WTC11 (cell line): ENCODE measurements at regions not wholly inside any gene's neighbourhood (a gene's known extent, or its start where the extent isn't known, plus 50 kb on each side); places are given as distances from the start of the nearest gene placed in this dataset.

Experiments used
- ATAC-seq: fragments of 200-7000 bp; cut with Tn5 transposase; 2 replicates; pipeline ENCODE4 v1.10.0; 2021; ENCODE audit warnings: mild to moderate bottlenecking, moderate library complexity
- CTCF ChIA-PET: fragments of 300-600 bp; sonication (Branson Sonifier 250); formaldehyde crosslinking; loops from one replicate; lab custom pipeline; 2021; ENCODE audit warnings: antibody characterized with exemption; lab: Charles Lee
- POLR2A ChIA-PET: fragments of 350-600 bp; sonication (Branson Sonifier 250); formaldehyde crosslinking; loops from one replicate; lab custom pipeline; 2021; ENCODE audit warnings: antibody characterized with exemption; lab: Charles Lee
- DNase-seq: peaks from one replicate; pipeline ENCODE4 v3.0.0; 2021; ENCODE audit warnings: low spot score
- H3K27ac Mint-ChIP-seq: 2 replicates; pipeline ENCODE4 v1.8.0; 2021; ENCODE audit warnings: mixed read lengths
- H3K27me3 Mint-ChIP-seq: 2 replicates; pipeline ENCODE4 v1.8.0; 2021; ENCODE audit warnings: low read depth, mild to moderate bottlenecking, moderate library complexity, mixed read lengths
- H3K36me3 Mint-ChIP-seq: 2 replicates; pipeline ENCODE4 v1.8.0; 2021; ENCODE audit warnings: mixed read lengths
- H3K4me1 Mint-ChIP-seq: 2 replicates; pipeline ENCODE4 v1.8.0; 2022; ENCODE audit warnings: mixed read lengths
- H3K4me3 Mint-ChIP-seq: 2 replicates; pipeline ENCODE4 v1.8.0; 2021; ENCODE audit warnings: mild to moderate bottlenecking, moderate library complexity, mixed read lengths
- H3K9me3 Mint-ChIP-seq: 2 replicates; pipeline ENCODE4 v1.8.0; 2021; ENCODE audit warnings: mixed read lengths
- AR ChIP-seq: fragments of 250-450 bp; sonication (Bioruptor Pico); IDR thresholded peaks from 2 replicates; pipeline ENCODE4 v1.9.0; 2021; ENCODE audit warnings: mild to moderate bottlenecking
- ARID4B ChIP-seq: sonication (generic); formaldehyde crosslinking; IDR thresholded peaks from 2 replicates; pipeline ENCODE4 v1.8.0; 2023; ENCODE audit warnings: missing genetic modification reagents, mild to moderate bottlenecking, borderline replicate concordance
- ATF3 ChIP-seq: sonication (generic); formaldehyde crosslinking; conservative IDR thresholded peaks from 2 replicates; pipeline ENCODE4 v1.8.1; 2022; ENCODE audit warnings: mild to moderate bottlenecking, missing genetic modification reagents
- CBFB ChIP-seq: sonication (generic); formaldehyde crosslinking; IDR thresholded peaks from 2 replicates; pipeline ENCODE4 v1.8.1; 2022; ENCODE audit warnings: mild to moderate bottlenecking, low read depth, missing genetic modification reagents
- E2F4 ChIP-seq: sonication (generic); formaldehyde crosslinking; IDR thresholded peaks from 2 replicates; pipeline ENCODE4 v1.8.1; 2022; ENCODE audit warnings: low read depth, mild to moderate bottlenecking, moderate library complexity, missing genetic modification reagents, borderline replicate concordance
- FOXP1 ChIP-seq: sonication (generic); formaldehyde crosslinking; IDR thresholded peaks from 2 replicates; pipeline ENCODE4 v1.8.0; 2022; ENCODE audit warnings: missing genetic modification reagents, mild to moderate bottlenecking, moderate library complexity, borderline replicate concordance
- GTF2I ChIP-seq: fragments of 250-450 bp; sonication (Bioruptor Pico); conservative IDR thresholded peaks from 2 replicates; pipeline ENCODE4 v1.4.0; 2021; ENCODE audit warnings: mild to moderate bottlenecking
- JUN ChIP-seq: sonication (generic); formaldehyde crosslinking; IDR thresholded peaks from 2 replicates; pipeline ENCODE4 v1.8.0; 2023; ENCODE audit warnings: mild to moderate bottlenecking, missing genetic modification reagents
- SP1 ChIP-seq: sonication (generic); formaldehyde crosslinking; conservative IDR thresholded peaks from 2 replicates; pipeline ENCODE4 v1.8.1; 2022; ENCODE audit warnings: missing genetic modification reagents
- TEAD4 ChIP-seq: sonication (generic); formaldehyde crosslinking; IDR thresholded peaks from 2 replicates; pipeline ENCODE4 v1.8.0; 2022; ENCODE audit warnings: mild to moderate bottlenecking, missing genetic modification reagents
- ZNF121 ChIP-seq: sonication (generic); formaldehyde crosslinking; IDR thresholded peaks from 2 replicates; pipeline ENCODE4 v1.8.0; 2023; ENCODE audit warnings: missing genetic modification reagents
- ZNF263 ChIP-seq: sonication (generic); formaldehyde crosslinking; IDR thresholded peaks from 2 replicates; pipeline ENCODE4 v1.8.1; 2022; ENCODE audit warnings: low read depth, mild to moderate bottlenecking, moderate library complexity, missing genetic modification reagents
- ZNF317 ChIP-seq: sonication (generic); formaldehyde crosslinking; IDR thresholded peaks from 2 replicates; pipeline ENCODE4 v1.8.1; 2023; ENCODE audit warnings: low read depth, mild to moderate bottlenecking, moderate library complexity, missing genetic modification reagents, borderline replicate concordance
- ZNF416 ChIP-seq: fragments of 250-450 bp; sonication (Bioruptor Pico); IDR thresholded peaks from 2 replicates; pipeline ENCODE4 v1.9.0; 2021; ENCODE audit warnings: mild to moderate bottlenecking, inconsistent platforms
- ZNF671 ChIP-seq: fragments of 250-450 bp; sonication (Bioruptor Pico); IDR thresholded peaks from 2 replicates; pipeline ENCODE4 v1.8.0; 2021; ENCODE audit warnings: mild to moderate bottlenecking
- TF ChIP-seq, protein P1 (sequence below): fragments of 250-450 bp; sonication (Bioruptor Pico); IDR thresholded peaks from 2 replicates; pipeline ENCODE4 v1.9.0; 2021; ENCODE audit warnings: mild to moderate bottlenecking
- TF ChIP-seq, protein P2 (sequence below): sonication (generic); formaldehyde crosslinking; IDR thresholded peaks from 2 replicates; pipeline ENCODE4 v1.8.0; 2022; ENCODE audit warnings: missing genetic modification reagents
- TF ChIP-seq, protein P3 (sequence below): sonication (generic); formaldehyde crosslinking; IDR thresholded peaks from 2 replicates; pipeline ENCODE4 v1.8.1; 2023; ENCODE audit warnings: mild to moderate bottlenecking, missing genetic modification reagents
- TF ChIP-seq, protein P4 (sequence below): sonication (generic); formaldehyde crosslinking; IDR thresholded peaks from 2 replicates; pipeline ENCODE4 v1.8.0; 2022; ENCODE audit warnings: mild to moderate bottlenecking, missing genetic modification reagents

DNA sequence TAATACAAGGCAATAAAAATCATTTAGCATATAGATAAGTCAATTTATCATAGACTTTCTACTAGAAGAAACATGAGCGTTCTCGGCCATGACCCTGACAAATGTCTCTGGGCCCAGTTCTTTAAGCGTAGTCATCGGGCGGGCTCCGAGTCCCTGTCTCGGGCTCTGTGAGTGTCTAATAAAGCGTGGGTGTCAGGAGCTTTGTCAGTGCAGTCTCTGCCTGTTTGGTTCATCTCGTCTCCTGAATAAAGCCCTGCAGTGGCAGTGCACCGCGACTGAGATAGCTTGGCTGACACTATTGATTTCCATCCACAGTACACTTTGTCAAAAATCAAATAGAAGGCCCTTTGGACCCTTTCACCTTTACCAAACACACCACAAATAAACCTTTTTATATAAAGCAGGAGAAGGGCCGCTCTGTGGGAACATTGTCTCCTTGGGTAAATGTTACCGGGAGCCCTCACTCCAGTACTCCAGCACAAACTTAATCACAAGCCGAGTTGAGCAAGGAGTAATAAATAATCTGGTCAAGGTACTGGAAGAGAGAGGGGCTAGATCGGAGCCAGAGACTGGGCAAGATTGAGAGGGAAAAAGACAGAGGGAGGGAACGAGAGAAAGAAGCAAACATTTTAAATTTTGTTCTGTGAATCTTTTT, 368.2 kb upstream of the TSHZ3 start:
- peaks cover 1% of the 10 kb centered on the region; the same call in 1 of the 2 replicates for H3K9me3 Mint-ChIP-seq
- POLR2A ChIA-PET, result no interaction called here
- H3K36me3 Mint-ChIP-seq, result no peaks in the 10 kb centered on the region
- no peaks in the 10 kb centered on the region for H3K27me3 Mint-ChIP-seq
- CTCF ChIA-PET, result no interaction called here
- H3K4me1 Mint-ChIP-seq, result peaks cover 26% of the 10 kb centered on the region
- no peak overlapping the region for H3K4me3 Mint-ChIP-seq
- TF ChIP-seq ATF3 (CRISPR knock-in tag), result no peak
- no peak for TF ChIP-seq E2F4 (CRISPR knock-in tag)
- TF ChIP-seq, protein P1, sequence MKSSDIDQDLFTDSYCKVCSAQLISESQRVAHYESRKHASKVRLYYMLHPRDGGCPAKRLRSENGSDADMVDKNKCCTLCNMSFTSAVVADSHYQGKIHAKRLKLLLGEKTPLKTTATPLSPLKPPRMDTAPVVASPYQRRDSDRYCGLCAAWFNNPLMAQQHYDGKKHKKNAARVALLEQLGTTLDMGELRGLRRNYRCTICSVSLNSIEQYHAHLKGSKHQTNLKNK, result no peak
- TF ChIP-seq ARID4B, result no peak
- DNase-seq (no peak), ATAC-seq (no peak)
- H3K27ac Mint-ChIP-seq, result no peak overlapping the region

- CTCF ChIA-PET, result no interaction called here
- TF ChIP-seq SP1 (CRISPR knock-in tag) (no peak), JUN (no peak), ZNF121 (CRISPR knock-in tag) (no peak), ZNF416 (CRISPR knock-in tag) (no peak), ZNF671 (CRISPR knock-in tag) (no peak), FOXP1 (CRISPR knock-in tag) (no peak), ZNF317 (no peak), ZNF263 (no peak), GTF2I (CRISPR knock-in tag) (no peak), AR (CRISPR knock-in tag) (no peak), TEAD4 (CRISPR knock-in tag) (no peak), CBFB (CRISPR knock-in tag) (no peak)
- TF ChIP-seq, protein P2, sequence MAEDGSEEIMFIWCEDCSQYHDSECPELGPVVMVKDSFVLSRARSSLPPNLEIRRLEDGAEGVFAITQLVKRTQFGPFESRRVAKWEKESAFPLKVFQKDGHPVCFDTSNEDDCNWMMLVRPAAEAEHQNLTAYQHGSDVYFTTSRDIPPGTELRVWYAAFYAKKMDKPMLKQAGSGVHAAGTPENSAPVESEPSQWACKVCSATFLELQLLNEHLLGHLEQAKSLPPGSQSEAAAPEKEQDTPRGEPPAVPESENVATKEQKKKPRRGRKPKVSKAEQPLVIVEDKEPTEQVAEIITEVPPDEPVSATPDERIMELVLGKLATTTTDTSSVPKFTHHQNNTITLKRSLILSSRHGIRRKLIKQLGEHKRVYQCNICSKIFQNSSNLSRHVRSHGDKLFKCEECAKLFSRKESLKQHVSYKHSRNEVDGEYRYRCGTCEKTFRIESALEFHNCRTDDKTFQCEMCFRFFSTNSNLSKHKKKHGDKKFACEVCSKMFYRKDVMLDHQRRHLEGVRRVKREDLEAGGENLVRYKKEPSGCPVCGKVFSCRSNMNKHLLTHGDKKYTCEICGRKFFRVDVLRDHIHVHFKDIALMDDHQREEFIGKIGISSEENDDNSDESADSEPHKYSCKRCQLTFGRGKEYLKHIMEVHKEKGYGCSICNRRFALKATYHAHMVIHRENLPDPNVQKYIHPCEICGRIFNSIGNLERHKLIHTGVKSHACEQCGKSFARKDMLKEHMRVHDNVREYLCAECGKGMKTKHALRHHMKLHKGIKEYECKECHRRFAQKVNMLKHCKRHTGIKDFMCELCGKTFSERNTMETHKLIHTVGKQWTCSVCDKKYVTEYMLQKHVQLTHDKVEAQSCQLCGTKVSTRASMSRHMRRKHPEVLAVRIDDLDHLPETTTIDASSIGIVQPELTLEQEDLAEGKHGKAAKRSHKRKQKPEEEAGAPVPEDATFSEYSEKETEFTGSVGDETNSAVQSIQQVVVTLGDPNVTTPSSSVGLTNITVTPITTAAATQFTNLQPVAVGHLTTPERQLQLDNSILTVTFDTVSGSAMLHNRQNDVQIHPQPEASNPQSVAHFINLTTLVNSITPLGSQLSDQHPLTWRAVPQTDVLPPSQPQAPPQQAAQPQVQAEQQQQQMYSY, result no peak
- TF ChIP-seq, protein P3, sequence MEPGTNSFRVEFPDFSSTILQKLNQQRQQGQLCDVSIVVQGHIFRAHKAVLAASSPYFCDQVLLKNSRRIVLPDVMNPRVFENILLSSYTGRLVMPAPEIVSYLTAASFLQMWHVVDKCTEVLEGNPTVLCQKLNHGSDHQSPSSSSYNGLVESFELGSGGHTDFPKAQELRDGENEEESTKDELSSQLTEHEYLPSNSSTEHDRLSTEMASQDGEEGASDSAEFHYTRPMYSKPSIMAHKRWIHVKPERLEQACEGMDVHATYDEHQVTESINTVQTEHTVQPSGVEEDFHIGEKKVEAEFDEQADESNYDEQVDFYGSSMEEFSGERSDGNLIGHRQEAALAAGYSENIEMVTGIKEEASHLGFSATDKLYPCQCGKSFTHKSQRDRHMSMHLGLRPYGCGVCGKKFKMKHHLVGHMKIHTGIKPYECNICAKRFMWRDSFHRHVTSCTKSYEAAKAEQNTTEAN, result no peak
- TF ChIP-seq, protein P4, sequence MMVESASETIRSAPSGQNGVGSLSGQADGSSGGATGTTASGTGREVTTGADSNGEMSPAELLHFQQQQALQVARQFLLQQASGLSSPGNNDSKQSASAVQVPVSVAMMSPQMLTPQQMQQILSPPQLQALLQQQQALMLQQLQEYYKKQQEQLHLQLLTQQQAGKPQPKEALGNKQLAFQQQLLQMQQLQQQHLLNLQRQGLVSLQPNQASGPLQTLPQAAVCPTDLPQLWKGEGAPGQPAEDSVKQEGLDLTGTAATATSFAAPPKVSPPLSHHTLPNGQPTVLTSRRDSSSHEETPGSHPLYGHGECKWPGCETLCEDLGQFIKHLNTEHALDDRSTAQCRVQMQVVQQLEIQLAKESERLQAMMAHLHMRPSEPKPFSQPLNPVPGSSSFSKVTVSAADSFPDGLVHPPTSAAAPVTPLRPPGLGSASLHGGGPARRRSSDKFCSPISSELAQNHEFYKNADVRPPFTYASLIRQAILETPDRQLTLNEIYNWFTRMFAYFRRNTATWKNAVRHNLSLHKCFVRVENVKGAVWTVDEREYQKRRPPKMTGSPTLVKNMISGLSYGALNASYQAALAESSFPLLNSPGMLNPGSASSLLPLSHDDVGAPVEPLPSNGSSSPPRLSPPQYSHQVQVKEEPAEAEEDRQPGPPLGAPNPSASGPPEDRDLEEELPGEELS, result no peak
Measured at GRCh38 chr19:31718032-31718431, 368.8 kb upstream of the TSHZ3 start.

More at GRCh38 chr19:31718032-31718431, 368.8 kb upstream of the TSHZ3 start:
- Mint-ChIP-seq H3K36me3 (no peaks in the 10 kb centered on the region), H3K4me1 (peaks cover 26% of the 10 kb centered on the region), H3K27me3 (no peaks in the 10 kb centered on the region), H3K9me3 (peaks cover 8% of the 10 kb centered on the region; the same call in 1 of the 2 replicates), H3K27ac (no peak overlapping the region), H3K4me3 (no peak overlapping the region)
- POLR2A ChIA-PET, result no interaction called here
- DNase-seq, result no peak
- ATAC-seq, result no peak
